ENCODE measurements at regions not wholly inside any gene's neighbourhood (a gene's known extent, or its start where the extent isn't known, plus 50 kb on each side); places are given as distances from the start of the nearest gene placed in this dataset.
"Not testable (repeated sequence)": the region's sequence is repeated elsewhere in the genome, so short reads cannot be mapped to it uniquely, and the experiment has no call there.

GRCh38 chr6:771683-772082, 78.7 kb upstream of the EXOC2 start:
- TF ChIP-seq CTCF, EP300 (IDR thresholded peaks at IDR 0.05): not testable (repeated sequence)

All from tibial nerve (tissue), 4 donors.